ENCODE measurements at regions not wholly inside any gene's neighbourhood (a gene's known extent, or its start where the extent isn't known, plus 50 kb on each side); places are given as distances from the start of the nearest gene placed in this dataset.

- no peak for DNase-seq (ENCODE audit: low spot score in 2 of 2)
- Histone ChIP-seq H3K36me3 (no peaks in the 10 kb centered on the region), H3K4me1 (no peaks in the 10 kb centered on the region), H3K27me3 (no peaks in the 10 kb centered on the region), H3K9me3 (no peaks in the 10 kb centered on the region), H3K4me3 (no peak overlapping the region), H3K27ac (no peak overlapping the region)
- TF ChIP-seq EP300 (IDR thresholded peaks at IDR 0.05) (no peak), POLR2A (IDR thresholded peaks at IDR 0.05) (no peak), CTCF (IDR thresholded peaks at IDR 0.05) (no peak)
These were observed 259.5 kb downstream of the EPHA4 start for GRCh38 chr2:221312634-221313033.

GRCh38 chr2:221314786-221315185 is 257.3 kb downstream of the EPHA4 start:
- Histone ChIP-seq H3K36me3 (no peaks in the 10 kb centered on the region), H3K4me3 (no peak overlapping the region), H3K27me3 (no peaks in the 10 kb centered on the region), H3K4me1 (no peaks in the 10 kb centered on the region), H3K9me3 (no peaks in the 10 kb centered on the region), H3K27ac (no peak overlapping the region)
- DNase-seq (ENCODE audit: low spot score in 2 of 2) = no peak
- WGBS, 2 donors = 35 to 78% methylated on average over 2 of the region's 2 CpGs
- TF ChIP-seq CTCF (IDR thresholded peaks at IDR 0.05) = no peak
- no peak for TF ChIP-seq POLR2A (IDR thresholded peaks at IDR 0.05)
- no peak for TF ChIP-seq EP300 (IDR thresholded peaks at IDR 0.05)

GRCh38 chr2:221318376-221319130 is 253.6 kb downstream of the EPHA4 start:
- TF ChIP-seq CTCF (IDR thresholded peaks at IDR 0.05) (no peak), POLR2A (IDR thresholded peaks at IDR 0.05) (no peak), EP300 (IDR thresholded peaks at IDR 0.05) (no peak)
- H3K9me3 ChIP-seq = no peaks in the 10 kb centered on the region

GRCh38 chr2:221322741-221323140 is 249.4 kb downstream of the EPHA4 start:
- TF ChIP-seq POLR2A (IDR thresholded peaks at IDR 0.05) = no peak
- TF ChIP-seq EP300 (IDR thresholded peaks at IDR 0.05) = no peak
- TF ChIP-seq CTCF (IDR thresholded peaks at IDR 0.05) = no peak
- DNase-seq (ENCODE audit: low spot score in 2 of 2) = no peak
- H3K9me3 ChIP-seq = no peaks in the 10 kb centered on the region
- H3K27me3 ChIP-seq = no peaks in the 10 kb centered on the region
- H3K4me3 ChIP-seq = no peak overlapping the region
- WGBS, 2 donors = 66 to 72% methylated on average over 5 of the region's 5 CpGs
- H3K4me1 ChIP-seq = no peaks in the 10 kb centered on the region
- no peak overlapping the region for H3K27ac ChIP-seq
- H3K36me3 ChIP-seq = no peaks in the 10 kb centered on the region

More at GRCh38 chr2:221318376-221319130, 253.6 kb downstream of the EPHA4 start:
- Histone ChIP-seq H3K4me3 (no peak overlapping the region), H3K36me3 (no peaks in the 10 kb centered on the region), H3K27me3 (no peaks in the 10 kb centered on the region), H3K27ac (no peak overlapping the region), H3K4me1 (no peaks in the 10 kb centered on the region)
- DNase-seq (ENCODE audit: low spot score in 2 of 2) = no peak
- 62 to 77% methylated on average over 3 of the region's 3 CpGs for WGBS, 2 donors

- no peak for DNase-seq (ENCODE audit: low spot score in 2 of 2)
- no peak for TF ChIP-seq EP300 (IDR thresholded peaks at IDR 0.05)
- whole genome bisulfite sequencing, 2 donors = 51 to 60% methylated on average over 2 of the region's 2 CpGs
- H3K36me3 ChIP-seq = no peaks in the 10 kb centered on the region
- no peak overlapping the region for H3K27ac ChIP-seq
- H3K4me1 ChIP-seq = no peaks in the 10 kb centered on the region
- H3K27me3 ChIP-seq = no peaks in the 10 kb centered on the region
- no peak overlapping the region for H3K4me3 ChIP-seq
- no peaks in the 10 kb centered on the region for H3K9me3 ChIP-seq
These were observed 248.6 kb downstream of the EPHA4 start for GRCh38 chr2:221323513-221323912.
